ENCODE measurements at regions not wholly inside any gene's neighbourhood (a gene's known extent, or its start where the extent isn't known, plus 50 kb on each side); places are given as distances from the start of the nearest gene placed in this dataset.

- H3K4me1 ChIP-seq: no peaks in the 10 kb centered on the region
- no peaks in the 10 kb centered on the region for H3K9me3 ChIP-seq
- WGBS: 81% methylated on average over 5 of the region's 9 CpGs
- H3K27me3 ChIP-seq: no peaks in the 10 kb centered on the region
- H3K4me3 ChIP-seq: no peak overlapping the region
- no peak for TF ChIP-seq POLR2A (IDR thresholded peaks at IDR 0.05)
- TF ChIP-seq EP300 (IDR thresholded peaks at IDR 0.05): no peak
- no peak for TF ChIP-seq POLR2AphosphoS5 (IDR thresholded peaks at IDR 0.05)
- no peak for TF ChIP-seq CTCF (IDR thresholded peaks at IDR 0.05)
- no peaks in the 10 kb centered on the region for H3K36me3 ChIP-seq
- H3K27ac ChIP-seq: no peak overlapping the region
- no peak for DNase-seq (ENCODE audit: low spot score in 2 of 2)
Measured at GRCh38 chr19:29429021-29429420, 96.8 kb upstream of the VSTM2B start.

- WGBS: 90% methylated on average over 2 of the region's 15 CpGs
Measured at GRCh38 chr19:29429581-29429980, 96.2 kb upstream of the VSTM2B start.

GRCh38 chr19:29431332-29431731 is 94.5 kb upstream of the VSTM2B start:
- no peak overlapping the region for H3K27ac ChIP-seq
- H3K4me1 ChIP-seq: no peaks in the 10 kb centered on the region
- H3K9me3 ChIP-seq: no peaks in the 10 kb centered on the region
- DNase-seq (ENCODE audit: low spot score in 2 of 2): no peak
- H3K27me3 ChIP-seq: no peaks in the 10 kb centered on the region
- WGBS: 66% methylated on average over 7 of the region's 7 CpGs
- no peak overlapping the region for H3K4me3 ChIP-seq
- no peaks in the 10 kb centered on the region for H3K36me3 ChIP-seq
- no peak for TF ChIP-seq POLR2A (IDR thresholded peaks at IDR 0.05)
- no peak for TF ChIP-seq POLR2AphosphoS5 (IDR thresholded peaks at IDR 0.05)
- no peak for TF ChIP-seq EP300 (IDR thresholded peaks at IDR 0.05)
- no peak for TF ChIP-seq CTCF (IDR thresholded peaks at IDR 0.05)

More at GRCh38 chr19:29429581-29429980, 96.2 kb upstream of the VSTM2B start:
- Histone ChIP-seq H3K4me3 (no peak overlapping the region), H3K27ac (no peak overlapping the region), H3K9me3 (no peaks in the 10 kb centered on the region), H3K27me3 (no peaks in the 10 kb centered on the region), H3K4me1 (no peaks in the 10 kb centered on the region), H3K36me3 (no peaks in the 10 kb centered on the region)
- TF ChIP-seq POLR2AphosphoS5 (IDR thresholded peaks at IDR 0.05) (no peak), EP300 (IDR thresholded peaks at IDR 0.05) (no peak), POLR2A (IDR thresholded peaks at IDR 0.05) (no peak), CTCF (IDR thresholded peaks at IDR 0.05) (no peak)
- no peak for DNase-seq (ENCODE audit: low spot score in 2 of 2)

GRCh38 chr19:29432677-29433076 is 93.1 kb upstream of the VSTM2B start:
- TF ChIP-seq EP300 (IDR thresholded peaks at IDR 0.05) (no peak), POLR2A (IDR thresholded peaks at IDR 0.05) (no peak), CTCF (IDR thresholded peaks at IDR 0.05) (no peak), POLR2AphosphoS5 (IDR thresholded peaks at IDR 0.05) (no peak)
- Histone ChIP-seq H3K4me3 (no peak overlapping the region), H3K27me3 (no peaks in the 10 kb centered on the region), H3K36me3 (no peaks in the 10 kb centered on the region), H3K27ac (no peak overlapping the region), H3K4me1 (no peaks in the 10 kb centered on the region), H3K9me3 (no peaks in the 10 kb centered on the region)
- DNase-seq (ENCODE audit: low spot score in 2 of 2): no peak
- WGBS: 63% methylated on average over 5 of the region's 5 CpGs

GRCh38 chr19:29436591-29437103 is 89.1 kb upstream of the VSTM2B start:
- H3K36me3 ChIP-seq: no peaks in the 10 kb centered on the region
- TF ChIP-seq POLR2AphosphoS5 (IDR thresholded peaks at IDR 0.05) (no peak), EP300 (IDR thresholded peaks at IDR 0.05) (no peak), CTCF (IDR thresholded peaks at IDR 0.05) (no peak), POLR2A (IDR thresholded peaks at IDR 0.05) (no peak)
- 80% methylated on average over 11 of the region's 11 CpGs for WGBS
- no peak overlapping the region for H3K4me3 ChIP-seq
- no peaks in the 10 kb centered on the region for H3K4me1 ChIP-seq
- H3K27me3 ChIP-seq: no peaks in the 10 kb centered on the region
- H3K9me3 ChIP-seq: peaks cover 4% of the 10 kb centered on the region
- no peak for DNase-seq (ENCODE audit: low spot score in 2 of 2)
- H3K27ac ChIP-seq: no peak overlapping the region
